ENCODE measurements at regions not wholly inside any gene's neighbourhood (a gene's known extent, or its start where the extent isn't known, plus 50 kb on each side); places are given as distances from the start of the nearest gene placed in this dataset.

DNA sequence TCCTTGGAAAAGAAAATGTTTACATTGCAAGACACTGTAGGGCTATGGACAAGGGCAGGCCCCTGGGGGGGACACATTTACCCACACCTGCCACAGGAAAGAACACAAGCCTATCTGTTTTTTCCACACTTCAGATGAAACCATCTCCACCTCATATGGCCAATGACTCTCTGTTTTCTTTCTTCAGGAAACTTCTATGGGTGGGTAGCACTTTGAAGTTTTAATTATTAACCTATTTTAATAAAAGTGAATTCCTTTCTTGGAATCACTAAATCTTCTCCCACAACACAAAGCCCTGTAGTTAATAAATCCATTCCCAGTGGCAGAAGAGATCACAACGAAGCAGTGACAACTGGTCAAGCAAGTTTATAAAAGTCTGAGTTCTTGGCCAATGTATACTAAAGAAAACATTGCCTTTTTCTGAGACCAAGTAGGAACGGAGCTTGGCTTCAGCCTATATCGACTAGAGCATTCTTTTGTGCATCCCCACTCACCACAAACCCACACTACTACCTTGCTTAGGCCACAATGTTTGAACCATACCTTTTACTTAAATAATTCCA, 125.1 kb upstream of the CARMIL1 start (continued):
- no peak for TF ChIP-seq HDAC6 (IDR thresholded peaks at IDR 0.05; ENCODE audit: low read depth, low read length)

Measured in H1 (cell line).